ENCODE measurements at regions not wholly inside any gene's neighbourhood (a gene's known extent, or its start where the extent isn't known, plus 50 kb on each side); places are given as distances from the start of the nearest gene placed in this dataset.

- TF ChIP-seq CTCF (IDR thresholded peaks at IDR 0.05) (no peak), POLR2AphosphoS5 (IDR thresholded peaks at IDR 0.05) (no peak), EP300 (IDR thresholded peaks at IDR 0.05; ENCODE audit: low read depth) (no peak)
These were observed 226.0 kb downstream of the BMP7 start for GRCh38 chr20:57040466-57040865.
